GM23338 (cell line): ENCODE measurements at regions not wholly inside any gene's neighbourhood (a gene's known extent, or its start where the extent isn't known, plus 50 kb on each side); places are given as distances from the start of the nearest gene placed in this dataset.

ENCODE experiments used
- CREB1 ChIP-seq: fragments of 250-450 bp; sonication (Bioruptor Pico); IDR thresholded peaks from 2 replicates; pipeline ENCODE4 v1.5.0; 2020; ENCODE audit warnings: low read depth, mild to moderate bottlenecking, moderate library complexity
- EZH2 ChIP-seq: fragments of 200-600 bp; sonication (generic); IDR thresholded peaks from one replicate; pipeline ENCODE4 v1.8.0; 2017; ENCODE audit warnings: antibody characterized with exemption, mild to moderate bottlenecking, low read depth; ENCODE audit not compliant: unreplicated experiment
- EZH2phosphoT487 ChIP-seq: fragments of 200-600 bp; sonication (generic); IDR thresholded peaks from one replicate; pipeline ENCODE4 v1.8.1; 2018; ENCODE audit warnings: antibody characterized with exemption; ENCODE audit not compliant: unreplicated experiment
- JUNB ChIP-seq: IDR thresholded peaks from one replicate; pipeline ENCODE4 v1.6.1; 2016; ENCODE audit warnings: antibody characterized with exemption; ENCODE audit not compliant: unreplicated experiment
- NANOG ChIP-seq: IDR thresholded peaks from 2 replicates; pipeline ENCODE4 v1.6.1; 2016; ENCODE audit warnings: antibody characterized with exemption, borderline replicate concordance
- POLR2AphosphoS5 ChIP-seq: IDR thresholded peaks from 2 replicates; pipeline ENCODE4 v1.6.1; 2016; ENCODE audit warnings: antibody characterized with exemption, low read depth
- STAT1 ChIP-seq: IDR thresholded peaks from one replicate; pipeline ENCODE4 v1.6.1; 2016; ENCODE audit warnings: antibody characterized with exemption; ENCODE audit not compliant: unreplicated experiment
- ZNF114 ChIP-seq: fragments of 250-450 bp; sonication (Bioruptor Pico); IDR thresholded peaks from 2 replicates; pipeline ENCODE4 v1.5.0; 2020; ENCODE audit warnings: mild to moderate bottlenecking, moderate library complexity
- ZNF331 ChIP-seq: fragments of 250-450 bp; sonication (Bioruptor Pico); IDR thresholded peaks from 2 replicates; pipeline ENCODE4 v1.5.0; 2020; ENCODE audit warnings: low read depth, mild to moderate bottlenecking, moderate library complexity
- TF ChIP-seq, protein P1 (sequence below), 2 experiments: fragments of 200-600 bp in 1 of 2; sonication (generic) in 1 of 2; conservative IDR thresholded peaks; 2 replicates each; pipeline versions ENCODE4 v1.5.1 to v1.6.1; 2016 to 2017; ENCODE audit warnings: antibody characterized with exemption in 2 of 2, low read depth in 2 of 2, mild to moderate bottlenecking in 2 of 2, moderate library complexity in 1 of 2
- TF ChIP-seq, protein P2 (sequence below): IDR thresholded peaks from one replicate; pipeline ENCODE4 v1.6.1; 2018; ENCODE audit warnings: antibody characterized with exemption; ENCODE audit not compliant: unreplicated experiment
- TF ChIP-seq, protein P3 (sequence below): IDR thresholded peaks from 2 replicates; pipeline ENCODE4 v1.6.1; 2016; ENCODE audit warnings: antibody characterized with exemption

DNA sequence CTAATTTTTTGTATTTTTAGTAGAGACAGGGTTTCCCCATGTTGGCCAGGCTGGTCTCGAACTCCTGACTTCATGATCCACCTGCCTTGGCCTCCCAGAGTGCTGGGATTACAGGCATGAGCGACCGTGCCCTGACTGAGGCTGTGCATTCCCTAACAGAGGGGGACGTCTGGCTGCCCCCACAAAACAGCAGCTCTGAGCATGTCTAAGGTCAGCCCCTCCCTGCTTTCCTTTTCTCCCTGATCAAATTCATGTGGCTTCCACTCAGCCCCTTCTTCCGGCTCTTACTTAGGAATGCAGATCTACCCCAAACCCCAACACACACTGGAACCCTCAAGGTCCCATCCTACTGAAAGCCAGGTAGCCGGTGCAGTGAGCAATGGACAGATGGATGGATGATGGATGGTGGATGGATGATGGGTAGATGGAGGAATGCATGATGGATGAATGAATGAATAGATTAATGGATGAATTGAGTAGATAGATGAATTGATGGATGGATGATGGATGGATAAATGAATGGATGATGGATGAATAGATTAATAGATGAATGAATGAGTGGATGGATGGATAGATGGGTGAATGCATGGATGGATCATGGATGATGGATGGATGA, 91.5 kb upstream of the BHLHE23 start:
- TF ChIP-seq STAT1, result no peak
- TF ChIP-seq, protein P1, sequence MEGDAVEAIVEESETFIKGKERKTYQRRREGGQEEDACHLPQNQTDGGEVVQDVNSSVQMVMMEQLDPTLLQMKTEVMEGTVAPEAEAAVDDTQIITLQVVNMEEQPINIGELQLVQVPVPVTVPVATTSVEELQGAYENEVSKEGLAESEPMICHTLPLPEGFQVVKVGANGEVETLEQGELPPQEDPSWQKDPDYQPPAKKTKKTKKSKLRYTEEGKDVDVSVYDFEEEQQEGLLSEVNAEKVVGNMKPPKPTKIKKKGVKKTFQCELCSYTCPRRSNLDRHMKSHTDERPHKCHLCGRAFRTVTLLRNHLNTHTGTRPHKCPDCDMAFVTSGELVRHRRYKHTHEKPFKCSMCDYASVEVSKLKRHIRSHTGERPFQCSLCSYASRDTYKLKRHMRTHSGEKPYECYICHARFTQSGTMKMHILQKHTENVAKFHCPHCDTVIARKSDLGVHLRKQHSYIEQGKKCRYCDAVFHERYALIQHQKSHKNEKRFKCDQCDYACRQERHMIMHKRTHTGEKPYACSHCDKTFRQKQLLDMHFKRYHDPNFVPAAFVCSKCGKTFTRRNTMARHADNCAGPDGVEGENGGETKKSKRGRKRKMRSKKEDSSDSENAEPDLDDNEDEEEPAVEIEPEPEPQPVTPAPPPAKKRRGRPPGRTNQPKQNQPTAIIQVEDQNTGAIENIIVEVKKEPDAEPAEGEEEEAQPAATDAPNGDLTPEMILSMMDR (conservative IDR thresholded peaks at IDR 0.05; ENCODE audit: low read depth in 2 of 2), result no peak
- TF ChIP-seq POLR2AphosphoS5, result no peak
- no peak for TF ChIP-seq CREB1
- no peak for TF ChIP-seq EZH2
- no peak for TF ChIP-seq ZNF331 (CRISPR knock-in tag)
- TF ChIP-seq JUNB, result no peak
- TF ChIP-seq EZH2phosphoT487, result no peak
- TF ChIP-seq, protein P2, sequence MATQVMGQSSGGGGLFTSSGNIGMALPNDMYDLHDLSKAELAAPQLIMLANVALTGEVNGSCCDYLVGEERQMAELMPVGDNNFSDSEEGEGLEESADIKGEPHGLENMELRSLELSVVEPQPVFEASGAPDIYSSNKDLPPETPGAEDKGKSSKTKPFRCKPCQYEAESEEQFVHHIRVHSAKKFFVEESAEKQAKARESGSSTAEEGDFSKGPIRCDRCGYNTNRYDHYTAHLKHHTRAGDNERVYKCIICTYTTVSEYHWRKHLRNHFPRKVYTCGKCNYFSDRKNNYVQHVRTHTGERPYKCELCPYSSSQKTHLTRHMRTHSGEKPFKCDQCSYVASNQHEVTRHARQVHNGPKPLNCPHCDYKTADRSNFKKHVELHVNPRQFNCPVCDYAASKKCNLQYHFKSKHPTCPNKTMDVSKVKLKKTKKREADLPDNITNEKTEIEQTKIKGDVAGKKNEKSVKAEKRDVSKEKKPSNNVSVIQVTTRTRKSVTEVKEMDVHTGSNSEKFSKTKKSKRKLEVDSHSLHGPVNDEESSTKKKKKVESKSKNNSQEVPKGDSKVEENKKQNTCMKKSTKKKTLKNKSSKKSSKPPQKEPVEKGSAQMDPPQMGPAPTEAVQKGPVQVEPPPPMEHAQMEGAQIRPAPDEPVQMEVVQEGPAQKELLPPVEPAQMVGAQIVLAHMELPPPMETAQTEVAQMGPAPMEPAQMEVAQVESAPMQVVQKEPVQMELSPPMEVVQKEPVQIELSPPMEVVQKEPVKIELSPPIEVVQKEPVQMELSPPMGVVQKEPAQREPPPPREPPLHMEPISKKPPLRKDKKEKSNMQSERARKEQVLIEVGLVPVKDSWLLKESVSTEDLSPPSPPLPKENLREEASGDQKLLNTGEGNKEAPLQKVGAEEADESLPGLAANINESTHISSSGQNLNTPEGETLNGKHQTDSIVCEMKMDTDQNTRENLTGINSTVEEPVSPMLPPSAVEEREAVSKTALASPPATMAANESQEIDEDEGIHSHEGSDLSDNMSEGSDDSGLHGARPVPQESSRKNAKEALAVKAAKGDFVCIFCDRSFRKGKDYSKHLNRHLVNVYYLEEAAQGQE, result no peak
- TF ChIP-seq ZNF114 (CRISPR knock-in tag), result no peak
- TF ChIP-seq NANOG, result no peak
- TF ChIP-seq, protein P3, sequence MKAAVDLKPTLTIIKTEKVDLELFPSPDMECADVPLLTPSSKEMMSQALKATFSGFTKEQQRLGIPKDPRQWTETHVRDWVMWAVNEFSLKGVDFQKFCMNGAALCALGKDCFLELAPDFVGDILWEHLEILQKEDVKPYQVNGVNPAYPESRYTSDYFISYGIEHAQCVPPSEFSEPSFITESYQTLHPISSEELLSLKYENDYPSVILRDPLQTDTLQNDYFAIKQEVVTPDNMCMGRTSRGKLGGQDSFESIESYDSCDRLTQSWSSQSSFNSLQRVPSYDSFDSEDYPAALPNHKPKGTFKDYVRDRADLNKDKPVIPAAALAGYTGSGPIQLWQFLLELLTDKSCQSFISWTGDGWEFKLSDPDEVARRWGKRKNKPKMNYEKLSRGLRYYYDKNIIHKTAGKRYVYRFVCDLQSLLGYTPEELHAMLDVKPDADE, result no peak
